ENCODE measurements at regions not wholly inside any gene's neighbourhood (a gene's known extent, or its start where the extent isn't known, plus 50 kb on each side); places are given as distances from the start of the nearest gene placed in this dataset.

GRCh38 chr6:98471444-98471843, 362.9 kb upstream of the POU3F2 start:
- Mint-ChIP-seq H3K27ac (no peak overlapping the region), H3K9me3 (peaks cover 1 to 15% (median 4%) of the 10 kb centered on the region in 7 donors)

DNA sequence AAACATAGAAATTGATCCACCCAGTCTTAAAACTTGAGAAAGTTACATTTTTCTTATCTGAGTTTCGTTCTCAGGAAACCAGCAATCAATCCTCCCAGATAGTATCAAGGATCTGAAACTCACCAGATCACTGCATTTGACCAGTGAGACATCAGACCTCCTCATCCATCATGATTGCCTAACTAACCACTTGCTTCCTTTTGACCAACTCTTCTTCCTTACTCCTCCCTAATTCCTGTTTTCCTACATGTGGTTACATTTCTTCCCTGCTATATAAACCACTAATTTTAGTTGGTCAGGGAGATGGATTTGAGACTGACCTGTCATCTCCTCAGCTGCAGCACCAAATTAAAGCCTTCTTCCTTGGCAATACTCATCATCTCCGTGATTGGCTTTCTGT, 357.1 kb upstream of the POU3F2 start:
- Mint-ChIP-seq H3K4me3 (no peak overlapping the region), H3K9me3 (peaks cover 0 to 16% (median 5%) of the 10 kb centered on the region in 7 donors), H3K27me3 (no peaks in the 10 kb centered on the region), H3K36me3 (no peaks in the 10 kb centered on the region), H3K4me1 (no peaks in the 10 kb centered on the region), H3K27ac (no peak overlapping the region)
- Histone ChIP-seq H3K27ac (ENCODE audit: insufficient read depth, low read length, poor library complexity, severe bottlenecking) (no peak overlapping the region), H3K4me1 (ENCODE audit: control insufficient read depth, insufficient read depth, low read length, poor library complexity, severe bottlenecking) (no peaks in the 10 kb centered on the region), H3K36me3 (ENCODE audit: control insufficient read depth, insufficient read depth, low read length) (no peaks in the 10 kb centered on the region), H3K9me3 (ENCODE audit: control insufficient read depth in 2 of 2, low read length in 2 of 2) (no peaks in the 10 kb centered on the region), H3K4me3 (ENCODE audit: low read depth, low read length) (no peak overlapping the region), H3K27me3 (ENCODE audit: control insufficient read depth, insufficient read depth, low read length) (no peaks in the 10 kb centered on the region)
- ATAC-seq (ENCODE audit: low read depth in 2 of 2) (no peak), DNase-seq (no peak)

More at GRCh38 chr6:98471444-98471843, 362.9 kb upstream of the POU3F2 start:
- ATAC-seq (ENCODE audit: low read depth in 2 of 2): no peak
- Mint-ChIP-seq H3K36me3 (no peaks in the 10 kb centered on the region), H3K4me3 (no peak overlapping the region), H3K27me3 (no peaks in the 10 kb centered on the region), H3K4me1 (no peaks in the 10 kb centered on the region)
- DNase-seq: no peak
- no peaks in the 10 kb centered on the region for H3K4me1 ChIP-seq (ENCODE audit: control insufficient read depth, insufficient read depth, low read length, poor library complexity, severe bottlenecking)
- H3K27me3 ChIP-seq (ENCODE audit: control insufficient read depth, insufficient read depth, low read length): no peaks in the 10 kb centered on the region
- H3K4me3 ChIP-seq (ENCODE audit: low read depth, low read length): no peak overlapping the region
- H3K36me3 ChIP-seq (ENCODE audit: control insufficient read depth, insufficient read depth, low read length): no peaks in the 10 kb centered on the region
- peaks cover 0 to 4% of the 10 kb centered on the region in 2 experiments for H3K9me3 ChIP-seq (ENCODE audit: control insufficient read depth in 2 of 2, low read length in 2 of 2)
- no peak overlapping the region for H3K27ac ChIP-seq (ENCODE audit: insufficient read depth, low read length, poor library complexity, severe bottlenecking)

GRCh38 chr6:98484696-98485095, 349.7 kb upstream of the POU3F2 start:
- Mint-ChIP-seq H3K9me3 (peaks cover 0 to 7% (median 3%) of the 10 kb centered on the region in 7 donors), H3K36me3 (no peaks in the 10 kb centered on the region), H3K27ac (no peak overlapping the region), H3K27me3 (no peaks in the 10 kb centered on the region), H3K4me1 (no peaks in the 10 kb centered on the region), H3K4me3 (no peak overlapping the region)
- ATAC-seq (ENCODE audit: low read depth in 2 of 2) (no peak), DNase-seq (no peak)
- Histone ChIP-seq H3K36me3 (ENCODE audit: control insufficient read depth, insufficient read depth, low read length) (no peaks in the 10 kb centered on the region), H3K27ac (ENCODE audit: insufficient read depth, low read length, poor library complexity, severe bottlenecking) (no peak overlapping the region), H3K9me3 (ENCODE audit: control insufficient read depth in 2 of 2, low read length in 2 of 2) (no peaks in the 10 kb centered on the region), H3K4me1 (ENCODE audit: control insufficient read depth, insufficient read depth, low read length, poor library complexity, severe bottlenecking) (no peaks in the 10 kb centered on the region), H3K4me3 (ENCODE audit: low read depth, low read length) (no peak overlapping the region), H3K27me3 (ENCODE audit: control insufficient read depth, insufficient read depth, low read length) (no peaks in the 10 kb centered on the region)

- Histone ChIP-seq H3K4me1 (ENCODE audit: control insufficient read depth, insufficient read depth, low read length, poor library complexity, severe bottlenecking) (no peaks in the 10 kb centered on the region), H3K4me3 (ENCODE audit: low read depth, low read length) (no peak overlapping the region), H3K27me3 (ENCODE audit: control insufficient read depth, insufficient read depth, low read length) (no peaks in the 10 kb centered on the region), H3K27ac (ENCODE audit: insufficient read depth, low read length, poor library complexity, severe bottlenecking) (no peak overlapping the region), H3K36me3 (ENCODE audit: control insufficient read depth, insufficient read depth, low read length) (no peaks in the 10 kb centered on the region), H3K9me3 (ENCODE audit: control insufficient read depth in 2 of 2, low read length in 2 of 2) (no peaks in the 10 kb centered on the region)
- Mint-ChIP-seq H3K4me1 (no peaks in the 10 kb centered on the region), H3K4me3 (no peak overlapping the region), H3K27me3 (no peaks in the 10 kb centered on the region), H3K27ac (no peak overlapping the region), H3K36me3 (no peaks in the 10 kb centered on the region), H3K9me3 (peaks cover 0 to 3% (median 0%) of the 10 kb centered on the region in 7 donors)
- ATAC-seq (ENCODE audit: low read depth in 2 of 2): no peak
- no peak for DNase-seq
Measured at GRCh38 chr6:98485593-98485992, 348.8 kb upstream of the POU3F2 start.

GRCh38 chr6:98486057-98486456, 348.3 kb upstream of the POU3F2 start:
- Mint-ChIP-seq H3K9me3 (peaks cover 0 to 3% (median 0%) of the 10 kb centered on the region in 7 donors), H3K27ac (no peak overlapping the region), H3K27me3 (no peaks in the 10 kb centered on the region), H3K4me3 (no peak overlapping the region), H3K36me3 (no peaks in the 10 kb centered on the region), H3K4me1 (no peaks in the 10 kb centered on the region)
- no peaks in the 10 kb centered on the region for H3K27me3 ChIP-seq (ENCODE audit: control insufficient read depth, insufficient read depth, low read length)
- H3K4me1 ChIP-seq (ENCODE audit: control insufficient read depth, insufficient read depth, low read length, poor library complexity, severe bottlenecking): no peaks in the 10 kb centered on the region
- no peaks in the 10 kb centered on the region for H3K9me3 ChIP-seq (ENCODE audit: control insufficient read depth in 2 of 2, low read length in 2 of 2)
- H3K27ac ChIP-seq (ENCODE audit: insufficient read depth, low read length, poor library complexity, severe bottlenecking): no peak overlapping the region
- DNase-seq (no peak), ATAC-seq (ENCODE audit: low read depth in 2 of 2) (no peak)
- H3K36me3 ChIP-seq (ENCODE audit: control insufficient read depth, insufficient read depth, low read length): no peaks in the 10 kb centered on the region
- H3K4me3 ChIP-seq (ENCODE audit: low read depth, low read length): no peak overlapping the region

DNA sequence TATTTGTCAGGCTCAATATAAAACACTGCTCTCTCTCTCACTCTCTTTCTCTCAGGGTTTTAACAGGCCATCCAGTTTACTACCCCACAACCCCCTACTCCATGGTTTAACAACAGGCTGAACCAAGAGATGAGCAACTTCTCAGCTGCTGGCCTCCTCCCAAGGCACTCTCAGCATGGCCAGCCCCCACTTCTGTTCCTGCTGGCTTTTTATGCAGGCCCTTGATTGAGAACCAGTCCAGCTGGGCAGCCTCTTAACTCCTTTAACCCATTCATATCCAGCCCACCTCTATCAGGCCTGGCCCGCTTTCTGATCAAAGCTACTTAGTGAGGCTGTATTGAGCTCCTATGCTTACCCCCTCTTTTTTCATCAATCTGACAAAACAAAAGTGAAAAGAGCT, 346.8 kb upstream of the POU3F2 start:
- Histone ChIP-seq H3K27ac (ENCODE audit: insufficient read depth, low read length, poor library complexity, severe bottlenecking) (no peak overlapping the region), H3K4me1 (ENCODE audit: control insufficient read depth, insufficient read depth, low read length, poor library complexity, severe bottlenecking) (no peaks in the 10 kb centered on the region), H3K4me3 (ENCODE audit: low read depth, low read length) (no peak overlapping the region), H3K9me3 (ENCODE audit: control insufficient read depth in 2 of 2, low read length in 2 of 2) (no peaks in the 10 kb centered on the region), H3K27me3 (ENCODE audit: control insufficient read depth, insufficient read depth, low read length) (no peaks in the 10 kb centered on the region), H3K36me3 (ENCODE audit: control insufficient read depth, insufficient read depth, low read length) (no peaks in the 10 kb centered on the region)
- Mint-ChIP-seq H3K4me1 (no peaks in the 10 kb centered on the region), H3K36me3 (no peaks in the 10 kb centered on the region), H3K4me3 (no peak overlapping the region), H3K27me3 (no peaks in the 10 kb centered on the region), H3K9me3 (peaks cover 0 to 3% (median 0%) of the 10 kb centered on the region in 7 donors), H3K27ac (peak overlapping the region in 1 of 3 donors; percentile 23)
- DNase-seq (no peak), ATAC-seq (ENCODE audit: low read depth in 2 of 2) (no peak)

DNA sequence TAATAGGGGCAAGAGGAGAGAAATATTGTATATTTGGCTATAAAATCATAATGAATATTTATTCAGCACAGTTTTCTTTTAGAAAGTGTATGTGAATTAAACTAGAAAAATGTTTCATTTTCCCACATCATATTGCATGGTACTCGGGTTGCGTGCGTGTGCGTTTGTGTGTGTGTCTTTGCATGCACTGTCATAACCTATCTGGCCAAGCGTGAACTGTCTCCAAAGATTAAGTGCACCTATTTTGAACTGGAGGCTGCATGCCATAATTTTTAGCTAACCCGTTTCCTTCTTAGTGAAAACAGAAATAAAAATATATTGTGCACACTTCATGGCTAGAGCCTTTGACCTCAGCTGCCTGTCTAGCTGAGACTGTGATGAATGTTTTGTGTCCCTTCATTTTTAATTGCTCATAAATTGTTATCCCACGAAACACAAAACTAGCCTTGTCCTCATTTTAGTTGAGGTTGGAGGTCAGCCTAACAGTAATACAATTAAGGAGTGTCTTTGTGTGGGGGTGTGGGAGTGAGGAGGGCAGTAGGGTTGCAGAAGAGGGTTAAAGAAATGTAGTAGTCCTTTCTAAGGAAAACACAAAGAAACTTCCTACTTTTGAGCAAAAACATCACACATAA, 336.1 kb upstream of the POU3F2 start:
- Histone ChIP-seq H3K27ac (ENCODE audit: insufficient read depth, low read length, poor library complexity, severe bottlenecking) (no peak overlapping the region), H3K27me3 (ENCODE audit: control insufficient read depth, insufficient read depth, low read length) (no peaks in the 10 kb centered on the region), H3K9me3 (ENCODE audit: control insufficient read depth in 2 of 2, low read length in 2 of 2) (no peaks in the 10 kb centered on the region), H3K4me3 (ENCODE audit: low read depth, low read length) (no peak overlapping the region), H3K36me3 (ENCODE audit: control insufficient read depth, insufficient read depth, low read length) (no peaks in the 10 kb centered on the region), H3K4me1 (ENCODE audit: control insufficient read depth, insufficient read depth, low read length, poor library complexity, severe bottlenecking) (no peaks in the 10 kb centered on the region)
- H3K27ac Mint-ChIP-seq: no peak overlapping the region
- no peak overlapping the region for H3K4me3 Mint-ChIP-seq
- no peak for ATAC-seq (ENCODE audit: low read depth in 2 of 2)
- H3K4me1 Mint-ChIP-seq: no peaks in the 10 kb centered on the region
- no peaks in the 10 kb centered on the region for H3K36me3 Mint-ChIP-seq
- DNase-seq: no peak
- peaks cover 0 to 4% (median 0%) of the 10 kb centered on the region in 7 donors for H3K9me3 Mint-ChIP-seq
- H3K27me3 Mint-ChIP-seq: no peaks in the 10 kb centered on the region

DNA sequence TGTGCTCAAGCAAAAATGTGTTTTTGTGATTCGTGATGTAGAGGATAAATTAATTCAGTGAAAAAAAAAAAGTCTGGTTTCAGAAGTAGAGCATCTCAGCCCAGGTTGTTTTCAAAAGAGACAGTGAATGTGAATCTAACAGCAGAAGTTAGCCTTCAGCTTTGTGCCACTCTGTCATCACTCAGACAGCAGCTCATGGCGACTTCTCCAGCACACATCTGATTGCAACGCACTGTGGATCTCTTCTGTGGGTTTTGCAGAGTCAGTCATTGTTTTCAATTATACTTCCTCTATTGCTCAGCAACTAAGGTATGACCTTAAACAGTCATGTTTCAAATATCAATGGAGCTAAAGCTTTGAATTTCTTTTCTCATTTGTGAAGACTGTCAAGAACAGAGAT, 335.5 kb upstream of the POU3F2 start:
- Mint-ChIP-seq H3K36me3 (no peaks in the 10 kb centered on the region), H3K27ac (no peak overlapping the region), H3K4me3 (no peak overlapping the region), H3K9me3 (peaks cover 0 to 4% (median 0%) of the 10 kb centered on the region in 7 donors), H3K4me1 (no peaks in the 10 kb centered on the region), H3K27me3 (no peaks in the 10 kb centered on the region)
- Histone ChIP-seq H3K4me1 (ENCODE audit: control insufficient read depth, insufficient read depth, low read length, poor library complexity, severe bottlenecking) (no peaks in the 10 kb centered on the region), H3K27ac (ENCODE audit: insufficient read depth, low read length, poor library complexity, severe bottlenecking) (no peak overlapping the region), H3K9me3 (ENCODE audit: control insufficient read depth in 2 of 2, low read length in 2 of 2) (no peaks in the 10 kb centered on the region), H3K4me3 (ENCODE audit: low read depth, low read length) (no peak overlapping the region), H3K27me3 (ENCODE audit: control insufficient read depth, insufficient read depth, low read length) (no peaks in the 10 kb centered on the region), H3K36me3 (ENCODE audit: control insufficient read depth, insufficient read depth, low read length) (no peaks in the 10 kb centered on the region)
- DNase-seq: no peak
- no peak for ATAC-seq (ENCODE audit: low read depth in 2 of 2)

All from CD4-positive, CD25-positive, alpha-beta regulatory T cell (primary cell).